ENCODE measurements at regions not wholly inside any gene's neighbourhood (a gene's known extent, or its start where the extent isn't known, plus 50 kb on each side); places are given as distances from the start of the nearest gene placed in this dataset.

GRCh38 chr4:14564281-14564680 lies 438.0 kb upstream of the CPEB2 start:
- no peak for TF ChIP-seq POLR2A (IDR thresholded peaks at IDR 0.05)
- no peak for TF ChIP-seq CTCF (IDR thresholded peaks at IDR 0.05)
- intact Hi-C loops (cut with DNase I) = no loop called here
- no peak for DNase-seq
- Histone ChIP-seq H3K4me3 (no peak overlapping the region), H3K36me3 (replicated peaks in 1 of 2) (no peaks in the 10 kb centered on the region), H3K9me3 (replicated peaks in 1 of 3) (peaks cover 0 to 5% (median 0%) of the 10 kb centered on the region in 3 donors), H3K4me1 (replicated peaks in 1 of 2) (no peaks in the 10 kb centered on the region), H3K27ac (no peak overlapping the region), H3K27me3 (no peaks in the 10 kb centered on the region)
- 76 to 82% (median 79%) methylated on average over 4 of the region's 4 CpGs for WGBS, 4 donors

- Histone ChIP-seq H3K27ac (no peak overlapping the region), H3K4me3 (no peak overlapping the region), H3K27me3 (no peaks in the 10 kb centered on the region), H3K36me3 (replicated peaks in 1 of 2) (no peaks in the 10 kb centered on the region), H3K4me1 (replicated peaks in 1 of 2) (no peaks in the 10 kb centered on the region), H3K9me3 (replicated peaks in 1 of 3) (peaks cover 0 to 5% (median 0%) of the 10 kb centered on the region in 3 donors)
- DNase-seq = no peak
- no peak for TF ChIP-seq CTCF (IDR thresholded peaks at IDR 0.05)
- TF ChIP-seq POLR2A (IDR thresholded peaks at IDR 0.05) = no peak
- intact Hi-C loops (cut with DNase I) = no loop called here
Measured at GRCh38 chr4:14566518-14566917, 435.8 kb upstream of the CPEB2 start.

- H3K27ac ChIP-seq = no peak overlapping the region
Measured at GRCh38 chr4:14568351-14568750, 433.9 kb upstream of the CPEB2 start.

GRCh38 chr4:14575289-14575688 lies 427.0 kb upstream of the CPEB2 start:
- no peaks in the 10 kb centered on the region for H3K27me3 ChIP-seq
- no peak overlapping the region for H3K27ac ChIP-seq
- H3K9me3 ChIP-seq (replicated peaks in 1 of 3) = no peaks in the 10 kb centered on the region
- DNase-seq = no peak
- 66 to 84% (median 73%) methylated on average over 1 of the region's 1 CpG for WGBS, 4 donors
- H3K4me1 ChIP-seq (replicated peaks in 1 of 2) = no peaks in the 10 kb centered on the region
- no peak overlapping the region for H3K4me3 ChIP-seq
- intact Hi-C loops (cut with DNase I) = no loop called here
- no peak for TF ChIP-seq POLR2A (IDR thresholded peaks at IDR 0.05)
- no peak for TF ChIP-seq CTCF (IDR thresholded peaks at IDR 0.05)
- H3K36me3 ChIP-seq (replicated peaks in 1 of 2) = no peaks in the 10 kb centered on the region

More at GRCh38 chr4:14568351-14568750, 433.9 kb upstream of the CPEB2 start:
- Histone ChIP-seq H3K9me3 (replicated peaks in 1 of 3) (peaks cover 0 to 5% (median 0%) of the 10 kb centered on the region in 3 donors), H3K27me3 (no peaks in the 10 kb centered on the region), H3K4me1 (replicated peaks in 1 of 2) (no peaks in the 10 kb centered on the region), H3K36me3 (replicated peaks in 1 of 2) (no peaks in the 10 kb centered on the region), H3K4me3 (no peak overlapping the region)
- DNase-seq = no peak
- intact Hi-C loops (cut with DNase I) = no loop called here
- no peak for TF ChIP-seq POLR2A (IDR thresholded peaks at IDR 0.05)
- TF ChIP-seq CTCF (IDR thresholded peaks at IDR 0.05) = no peak
- WGBS, 4 donors = 59 to 88% (median 71%) methylated on average over 2 of the region's 2 CpGs

Data from adrenal gland (tissue), 9 donors.